ENCODE measurements at regions not wholly inside any gene's neighbourhood (a gene's known extent, or its start where the extent isn't known, plus 50 kb on each side); places are given as distances from the start of the nearest gene placed in this dataset.

DNA sequence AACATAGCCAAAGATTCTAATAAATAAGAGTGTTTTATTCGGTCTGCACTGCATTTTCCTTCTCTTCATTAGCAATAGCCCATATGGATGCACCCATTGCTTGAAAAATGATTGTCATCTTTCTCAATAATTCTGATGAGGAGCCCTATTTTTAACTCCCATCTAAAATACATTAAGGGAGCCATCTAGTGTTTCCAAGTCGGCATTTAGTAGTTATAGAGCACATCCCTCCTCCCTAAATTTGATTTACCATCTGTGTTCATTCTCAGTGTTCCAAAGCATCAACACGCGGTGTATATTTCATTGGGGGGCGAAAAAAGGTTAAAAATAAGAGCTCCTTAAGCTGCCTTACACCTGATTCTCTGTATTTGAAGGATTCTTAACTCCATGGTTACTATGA is 119.2 kb upstream of the IPO5 start:
- TF ChIP-seq, protein P1, sequence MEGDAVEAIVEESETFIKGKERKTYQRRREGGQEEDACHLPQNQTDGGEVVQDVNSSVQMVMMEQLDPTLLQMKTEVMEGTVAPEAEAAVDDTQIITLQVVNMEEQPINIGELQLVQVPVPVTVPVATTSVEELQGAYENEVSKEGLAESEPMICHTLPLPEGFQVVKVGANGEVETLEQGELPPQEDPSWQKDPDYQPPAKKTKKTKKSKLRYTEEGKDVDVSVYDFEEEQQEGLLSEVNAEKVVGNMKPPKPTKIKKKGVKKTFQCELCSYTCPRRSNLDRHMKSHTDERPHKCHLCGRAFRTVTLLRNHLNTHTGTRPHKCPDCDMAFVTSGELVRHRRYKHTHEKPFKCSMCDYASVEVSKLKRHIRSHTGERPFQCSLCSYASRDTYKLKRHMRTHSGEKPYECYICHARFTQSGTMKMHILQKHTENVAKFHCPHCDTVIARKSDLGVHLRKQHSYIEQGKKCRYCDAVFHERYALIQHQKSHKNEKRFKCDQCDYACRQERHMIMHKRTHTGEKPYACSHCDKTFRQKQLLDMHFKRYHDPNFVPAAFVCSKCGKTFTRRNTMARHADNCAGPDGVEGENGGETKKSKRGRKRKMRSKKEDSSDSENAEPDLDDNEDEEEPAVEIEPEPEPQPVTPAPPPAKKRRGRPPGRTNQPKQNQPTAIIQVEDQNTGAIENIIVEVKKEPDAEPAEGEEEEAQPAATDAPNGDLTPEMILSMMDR (IDR thresholded peaks at IDR 0.05): no peak
- TF ChIP-seq EZH2 (IDR thresholded peaks at IDR 0.05; ENCODE audit: borderline replicate concordance, insufficient read depth, low read depth, low read length, poor library complexity, severe bottlenecking): no peak

Measured in B cell (primary cell).